ENCODE measurements at regions not wholly inside any gene's neighbourhood (a gene's known extent, or its start where the extent isn't known, plus 50 kb on each side); places are given as distances from the start of the nearest gene placed in this dataset.
"Not testable (repeated sequence)": the region's sequence is repeated elsewhere in the genome, so short reads cannot be mapped to it uniquely, and the experiment has no call there.

DNA sequence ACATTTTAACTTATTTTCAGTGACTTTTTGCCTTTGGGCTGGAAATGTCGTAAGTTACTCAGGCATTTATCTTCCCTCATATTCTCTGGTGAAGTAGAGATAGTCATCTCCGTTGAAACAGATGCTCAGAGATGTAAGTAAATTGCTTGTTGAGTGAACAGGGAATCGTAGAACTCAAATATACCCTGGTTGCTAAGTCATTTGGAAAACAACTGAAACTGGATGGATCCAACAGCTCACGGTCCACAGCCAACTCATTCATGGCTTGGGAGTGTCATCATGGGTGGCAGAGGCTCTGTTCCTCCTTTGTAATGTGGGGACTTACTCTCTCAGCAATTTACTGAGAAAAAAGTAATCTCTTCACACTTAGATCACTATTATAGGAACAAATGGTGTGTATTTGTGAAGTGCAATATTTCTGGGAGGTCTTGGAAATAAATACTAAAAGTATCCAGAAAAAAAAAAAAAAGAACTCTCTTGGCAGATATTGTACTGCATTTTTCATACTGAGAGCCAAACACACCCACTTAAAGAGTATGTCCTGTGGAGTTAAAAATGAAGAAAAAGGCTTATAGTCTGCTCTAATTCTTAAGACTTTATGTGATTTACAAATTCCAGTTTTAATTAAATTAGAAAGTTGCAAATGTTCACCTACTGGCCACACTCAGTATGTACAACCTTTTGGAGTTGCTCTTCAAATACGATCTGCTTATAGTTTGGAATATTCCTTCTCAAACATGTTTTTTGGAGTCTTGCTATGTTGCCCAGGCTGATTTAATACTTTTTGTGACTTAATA, 107.4 kb downstream of the LEPR start:
- DNase-seq: no peak

DNA sequence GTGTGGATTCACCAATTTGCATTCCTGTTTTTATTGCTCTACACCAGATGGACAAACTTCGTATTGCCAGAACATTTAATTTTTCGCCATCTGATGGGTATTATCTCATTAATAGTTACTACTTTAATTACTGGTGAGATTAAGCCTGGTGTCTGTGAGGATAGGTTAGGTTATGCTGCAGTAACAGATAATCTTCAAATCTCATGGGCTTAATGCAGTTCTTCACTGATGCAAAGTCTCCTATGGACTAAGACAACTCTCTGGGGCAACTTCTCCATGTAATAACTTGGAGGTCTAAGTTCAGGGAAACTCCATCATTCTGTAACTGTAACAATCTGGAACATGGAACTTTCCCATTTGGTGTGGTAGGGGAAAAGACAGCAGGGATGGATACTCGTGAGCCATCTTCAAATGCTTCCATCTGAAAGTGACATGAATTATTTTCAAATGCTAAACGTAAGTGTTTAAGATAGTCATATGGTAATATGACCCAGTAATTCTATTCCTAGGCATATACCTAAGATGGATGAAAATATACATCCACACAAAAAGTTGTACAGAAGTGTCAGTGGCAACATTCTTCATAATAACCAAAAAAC, 111.6 kb downstream of the LEPR start:
- no peak for DNase-seq

DNA sequence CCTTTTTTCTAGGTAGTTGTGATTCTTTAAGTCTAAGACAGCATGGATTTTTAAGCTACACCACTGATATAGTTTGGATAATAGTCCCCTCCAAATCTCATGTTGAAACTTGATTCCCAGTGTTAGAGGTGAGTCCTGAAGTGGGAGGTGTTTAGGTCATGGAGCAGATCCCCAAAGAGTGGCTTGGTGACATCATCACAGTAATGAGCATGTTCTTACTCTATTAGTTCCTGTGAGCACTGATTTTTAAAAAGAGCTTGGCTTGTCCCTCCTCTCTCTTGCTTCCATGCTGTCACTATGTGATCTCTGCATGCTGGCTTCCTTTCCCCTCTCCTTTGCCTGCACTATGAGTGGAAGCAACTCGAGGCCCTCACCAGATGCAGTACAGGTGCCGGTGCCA, 115.5 kb downstream of the LEPR start:
- no peak for DNase-seq

DNA sequence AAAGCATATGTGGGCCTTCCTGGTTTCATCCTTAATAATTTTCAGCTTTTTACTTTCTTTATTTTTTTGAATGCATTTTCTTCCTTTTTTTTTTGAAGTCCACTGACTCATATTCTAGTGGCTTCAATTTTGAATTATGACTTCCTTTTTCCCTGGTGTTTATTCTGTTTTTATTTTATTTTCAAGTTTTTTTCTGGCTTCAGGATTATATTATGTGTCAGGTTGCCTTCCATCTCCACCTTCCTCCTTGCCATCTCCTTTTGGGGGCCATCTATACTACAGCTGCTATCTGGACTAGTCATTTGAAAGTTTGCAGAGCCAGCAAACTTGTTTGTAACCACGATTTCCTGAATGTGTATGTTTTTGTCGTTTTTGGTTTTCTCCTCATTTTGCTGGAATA, 117.6 kb downstream of the LEPR start:
- no peak for DNase-seq

DNA sequence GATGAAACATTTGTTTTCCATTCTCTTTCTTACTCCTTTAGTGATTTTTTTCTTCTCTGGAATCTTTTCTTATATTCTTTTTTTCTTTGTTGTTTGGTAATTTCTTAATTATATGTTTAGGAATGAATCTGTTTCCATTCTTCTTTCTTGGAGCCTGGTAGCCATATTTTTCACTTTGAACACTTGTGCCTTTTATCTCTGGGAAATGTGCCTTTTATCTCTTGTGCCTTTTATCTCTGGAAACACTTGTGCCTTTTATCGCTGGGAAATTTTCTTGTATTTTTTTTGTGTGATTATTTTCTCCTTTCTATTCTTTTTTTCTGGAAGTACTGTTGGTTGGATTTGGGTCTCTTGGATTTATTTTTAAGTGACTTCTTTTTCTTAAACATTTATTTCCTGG, 118.2 kb downstream of the LEPR start:
- DNase-seq: no peak

DNA sequence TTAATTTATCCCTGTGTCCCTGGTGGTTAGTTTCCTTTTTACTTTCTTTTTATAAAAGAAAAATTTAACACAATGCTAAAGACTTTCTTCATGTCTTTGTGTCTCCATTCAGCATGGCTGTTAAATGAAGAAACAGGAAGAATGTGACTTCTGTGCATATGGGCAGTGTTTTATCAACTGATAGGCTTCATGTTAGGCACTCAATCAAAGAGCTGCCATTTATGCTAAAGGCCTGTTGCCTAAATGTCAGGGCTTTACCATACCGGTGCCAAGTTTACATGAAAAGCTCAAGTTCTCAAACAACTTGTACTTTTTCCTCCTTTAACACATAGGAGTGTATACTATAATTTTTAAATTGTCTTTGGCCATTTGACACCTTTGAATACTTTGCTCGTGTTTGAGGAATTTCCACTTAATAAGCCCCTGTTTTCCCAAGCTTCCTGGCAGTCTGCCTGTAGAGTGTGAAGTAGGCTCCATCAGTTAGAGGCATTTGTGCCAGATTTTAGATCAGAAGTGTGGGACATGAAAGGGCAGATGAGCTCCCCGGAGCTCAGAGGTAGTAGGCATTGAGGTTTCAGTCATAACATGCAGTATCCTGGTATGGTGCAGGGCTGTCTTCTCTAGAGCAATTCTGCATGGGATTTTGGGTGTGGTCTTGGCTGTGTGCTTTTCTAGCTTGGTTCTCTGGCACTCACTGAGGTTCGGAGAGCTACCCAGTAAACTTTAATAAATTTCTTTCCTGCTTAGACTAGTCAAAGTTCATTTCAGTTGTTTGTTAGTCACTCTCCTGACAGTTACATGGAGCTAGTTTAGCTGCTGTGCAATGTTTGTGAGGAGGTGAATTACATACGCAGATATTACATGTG, 119.0 kb downstream of the LEPR start:
- no peak for DNase-seq

DNA sequence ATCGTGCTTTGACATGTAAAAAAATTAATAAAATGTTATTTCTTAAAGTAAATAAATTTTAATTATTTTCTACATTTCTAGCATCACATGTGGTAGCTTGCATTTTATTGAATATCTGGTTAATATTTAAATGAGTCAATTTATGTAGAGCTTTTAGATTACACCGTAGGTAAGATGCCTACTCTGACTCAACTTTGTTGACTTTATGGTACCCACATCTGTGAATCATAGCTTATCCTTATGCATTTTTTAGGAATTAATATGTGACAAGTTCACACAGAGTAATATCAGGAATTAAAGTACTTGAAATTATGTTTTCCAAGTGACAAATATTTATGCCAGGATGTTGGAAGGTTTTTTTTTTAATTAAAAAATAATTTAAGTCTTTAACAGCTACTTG, 120.7 kb downstream of the LEPR start:
- DNase-seq: no peak

DNA sequence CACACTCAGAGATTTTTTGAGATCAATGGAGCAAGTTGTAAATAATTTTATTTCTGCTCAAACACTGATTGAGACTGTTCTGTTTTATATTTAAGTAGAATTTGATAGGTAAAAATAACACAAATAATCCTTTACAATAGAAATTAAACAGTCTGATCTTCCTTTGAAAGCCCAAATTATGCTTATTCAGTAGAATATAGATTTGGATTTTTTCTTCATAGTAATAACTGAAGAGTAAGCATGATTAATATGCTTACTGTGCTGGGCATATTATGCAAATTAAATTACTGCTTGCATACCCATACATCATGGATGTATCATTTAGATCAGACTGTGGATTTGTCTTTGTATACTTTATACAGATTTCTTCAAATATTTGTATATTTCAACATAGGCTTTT, 121.4 kb downstream of the LEPR start:
- no peak for DNase-seq

DNA sequence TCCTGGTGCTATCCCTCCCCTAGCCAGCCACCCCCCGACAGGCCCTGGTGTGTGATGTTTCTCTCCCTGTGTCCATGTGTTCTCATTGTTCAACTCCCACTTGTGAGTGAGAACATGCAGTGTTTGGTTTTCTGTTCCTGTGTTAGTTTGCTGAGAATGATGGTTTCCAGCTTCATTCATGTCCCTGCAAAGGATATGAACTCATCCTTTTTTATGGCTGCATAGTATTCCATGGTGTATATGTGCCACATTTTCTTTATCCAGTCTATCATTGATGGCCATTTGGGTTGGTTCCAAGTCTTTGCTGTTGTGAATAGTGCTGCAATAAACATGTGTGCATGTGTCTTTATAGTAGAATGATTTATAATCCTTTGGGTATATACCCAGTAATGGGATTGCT, 122.1 kb downstream of the LEPR start:
- DNase-seq: not testable (repeated sequence)

DNA sequence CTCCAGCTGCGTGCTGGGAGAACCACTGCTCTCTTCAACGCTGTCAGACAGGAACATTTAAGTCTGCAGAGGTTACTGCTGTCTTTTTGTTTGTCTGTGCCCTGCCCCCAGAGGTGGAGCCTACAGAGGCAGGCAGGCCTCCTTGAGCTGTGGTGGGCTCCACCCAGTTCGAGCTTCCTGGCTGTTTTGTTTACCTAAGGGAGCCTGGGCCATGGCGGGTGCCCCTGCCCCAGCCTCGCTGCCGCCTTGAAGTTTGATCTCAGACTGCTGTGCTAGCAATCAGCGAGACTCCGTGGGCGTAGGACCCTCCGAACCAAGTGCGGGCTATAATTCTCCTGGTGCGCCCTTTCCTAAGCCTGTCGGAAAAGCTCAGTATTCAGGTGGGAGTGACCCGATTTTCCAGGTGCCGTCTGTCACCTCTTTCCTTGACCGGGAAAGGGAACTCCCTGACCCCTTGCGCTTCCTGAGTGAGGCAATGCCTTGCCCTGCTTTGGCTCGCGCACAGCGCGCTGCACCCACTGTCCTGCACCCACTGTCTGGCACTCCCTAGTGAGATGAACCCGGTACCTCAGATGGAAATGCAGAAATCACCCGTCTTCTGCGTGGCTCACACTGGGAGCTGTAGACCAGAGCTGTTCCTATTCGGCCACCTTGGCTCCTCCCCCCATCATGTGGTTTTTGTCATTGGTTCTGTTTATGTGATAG, 130.0 kb downstream of the LEPR start:
- DNase-seq: not testable (repeated sequence)

DNA sequence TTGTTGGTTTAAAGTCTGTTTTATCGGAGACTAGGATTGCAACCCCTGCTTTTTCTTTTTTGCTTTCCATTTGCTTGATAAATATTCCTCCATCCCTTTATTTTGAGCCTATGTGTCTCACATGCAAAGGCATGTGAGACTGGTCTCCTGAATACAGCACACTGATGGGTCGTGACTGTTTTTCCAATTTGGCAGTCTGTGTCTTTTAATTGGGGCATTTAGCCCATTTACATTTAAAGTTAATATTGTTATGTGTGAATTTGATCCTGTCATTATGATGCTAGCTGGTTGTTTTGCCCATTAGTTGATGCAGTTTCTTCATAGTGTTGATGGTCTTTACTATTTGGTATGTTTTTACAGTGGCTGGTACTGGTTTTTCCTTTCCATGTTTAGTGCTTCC, 132.0 kb downstream of the LEPR start:
- DNase-seq: not testable (repeated sequence)

DNA sequence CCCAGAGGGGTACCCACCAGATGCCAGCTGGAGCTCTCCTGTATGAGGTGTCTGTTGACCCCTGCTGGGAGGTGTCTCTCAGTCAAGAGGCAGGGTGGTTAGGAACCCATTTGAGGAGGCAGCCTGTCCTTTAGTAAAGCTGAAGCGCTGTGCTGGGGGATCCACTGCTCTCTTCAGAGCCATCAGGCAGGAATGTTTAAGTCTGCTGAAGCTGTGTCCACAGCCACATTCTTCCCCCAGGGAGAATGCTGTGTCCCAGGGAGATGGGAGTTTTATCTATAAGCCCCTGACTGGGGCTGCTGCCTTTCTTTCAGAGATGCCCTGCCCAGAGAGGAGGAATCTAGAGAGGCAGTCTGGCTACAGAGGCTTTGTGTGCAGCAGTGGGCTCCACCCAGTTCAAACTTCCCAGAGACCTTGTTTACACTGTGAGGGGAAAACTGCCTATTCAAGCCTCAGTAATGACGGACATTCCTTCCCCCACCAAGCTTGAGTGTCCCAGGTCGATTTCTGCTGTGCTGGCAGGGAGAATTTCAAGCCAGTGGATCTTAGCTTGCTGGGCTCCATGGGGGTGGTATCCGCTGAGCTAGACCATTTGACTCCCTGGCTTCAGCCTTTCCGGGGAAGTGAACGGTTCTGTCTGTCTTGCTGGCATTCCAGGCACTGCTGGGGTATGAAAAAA, 133.8 kb downstream of the LEPR start:
- not testable (repeated sequence) for DNase-seq

DNA sequence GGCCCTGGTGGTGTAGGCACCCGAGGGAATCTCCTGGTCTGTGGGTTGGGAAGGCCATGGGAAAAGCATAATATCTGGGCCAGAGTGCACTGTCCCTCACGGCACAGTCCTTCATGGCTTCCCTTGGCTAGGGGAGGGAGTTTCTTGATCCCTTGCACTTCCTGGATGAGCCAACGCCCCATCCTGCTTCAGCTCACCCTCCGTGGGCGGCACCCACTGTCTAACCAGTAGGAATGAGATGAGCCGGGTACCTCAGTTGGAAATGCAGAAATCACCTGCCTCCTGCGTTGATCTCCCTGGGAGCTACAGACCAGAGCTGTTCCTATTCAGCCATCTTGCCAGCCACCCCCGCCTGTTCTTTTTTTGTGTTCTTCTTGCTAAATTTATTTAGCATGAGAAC, 134.4 kb downstream of the LEPR start:
- DNase-seq: no peak

DNA sequence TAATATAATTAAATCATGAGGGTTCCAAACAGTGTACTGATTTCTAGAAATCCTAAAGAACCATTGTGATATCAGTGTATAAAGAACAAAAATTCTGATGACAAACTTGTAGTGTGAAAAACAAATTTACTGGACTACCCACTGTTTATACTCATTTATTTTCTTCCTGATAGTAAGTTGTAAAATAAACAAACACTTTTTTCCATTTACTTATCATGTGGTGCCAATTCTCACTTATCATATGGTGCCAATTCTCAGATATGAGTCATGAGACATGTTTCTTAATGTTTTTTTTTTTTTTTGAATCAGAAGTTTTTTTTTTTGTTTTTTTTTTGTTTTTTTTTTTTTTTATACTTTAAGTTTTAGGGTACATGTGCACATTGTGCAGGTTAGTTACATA, 137.7 kb downstream of the LEPR start:
- no peak for DNase-seq

DNA sequence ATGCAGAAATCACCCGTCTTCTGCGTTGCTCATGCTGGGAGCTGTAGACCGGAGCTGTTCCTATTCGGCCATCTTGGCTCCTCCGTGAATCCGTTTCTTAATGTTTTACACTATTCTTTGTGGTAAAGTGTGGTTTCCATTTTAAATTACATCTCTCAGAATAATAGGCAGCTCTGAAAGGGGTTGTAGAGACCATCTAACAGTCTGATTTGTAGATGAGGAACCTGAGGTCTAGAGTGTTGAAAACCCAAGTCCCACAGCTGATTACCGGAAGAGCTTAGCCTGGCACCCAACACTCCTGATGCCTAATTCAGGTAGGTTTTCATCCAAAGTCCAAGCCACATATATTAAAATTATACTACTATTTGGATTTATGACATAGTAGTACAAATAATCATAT, 144.0 kb downstream of the LEPR start:
- DNase-seq: no peak

DNA sequence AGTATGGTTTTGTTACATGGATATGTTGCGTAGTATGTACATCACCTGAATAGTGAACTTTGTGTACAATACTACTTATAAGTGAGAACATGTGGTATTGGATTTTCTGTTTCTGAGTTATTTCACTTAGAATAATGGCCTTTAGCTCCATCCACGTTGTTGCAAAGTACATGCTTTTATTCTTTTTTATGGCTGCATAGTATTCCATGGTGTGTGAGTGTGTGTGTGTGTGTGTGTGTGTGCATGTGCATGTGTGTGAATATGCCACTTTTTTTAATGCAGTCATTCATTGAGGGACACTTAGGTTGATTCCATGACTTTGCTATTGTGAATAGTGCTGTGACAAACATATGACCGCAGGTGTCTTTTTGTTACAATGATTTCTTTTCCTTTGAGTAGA, 147.8 kb downstream of the LEPR start:
- DNase-seq: no peak

DNA sequence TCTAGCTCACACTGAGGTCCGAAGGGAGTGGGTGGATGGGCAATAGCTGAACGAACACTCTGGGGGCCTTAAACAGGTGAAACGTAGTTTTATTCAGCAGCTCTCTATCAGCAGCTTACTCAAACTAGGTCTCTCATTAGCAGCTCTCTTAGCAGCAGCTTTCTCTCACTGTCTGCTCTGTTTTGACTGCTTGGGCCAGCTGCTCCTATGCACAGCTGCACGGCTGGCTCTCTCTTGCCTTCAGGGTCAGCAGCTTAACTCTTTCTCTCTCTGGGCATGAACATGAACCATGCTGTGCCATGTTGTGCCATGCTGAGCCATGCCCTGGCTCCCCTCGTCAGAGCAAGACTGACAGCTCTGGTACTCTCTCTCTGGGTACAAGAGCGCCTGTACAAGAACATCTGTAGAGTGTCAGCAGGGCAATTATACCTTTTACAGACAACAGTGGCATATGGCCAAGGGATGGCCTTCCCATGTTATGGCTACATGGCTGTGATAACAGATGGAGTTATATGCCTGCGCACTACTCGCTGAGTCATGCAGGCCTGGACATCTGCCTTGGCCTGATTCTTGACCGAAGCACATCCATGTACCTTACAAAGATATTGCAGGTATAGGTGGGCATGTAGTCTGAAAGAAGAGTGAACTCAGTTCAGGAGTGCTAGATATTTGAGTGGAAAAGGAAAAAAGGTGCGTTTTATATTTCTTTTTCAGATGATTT, 152.4 kb downstream of the LEPR start:
- no peak for DNase-seq

DNA sequence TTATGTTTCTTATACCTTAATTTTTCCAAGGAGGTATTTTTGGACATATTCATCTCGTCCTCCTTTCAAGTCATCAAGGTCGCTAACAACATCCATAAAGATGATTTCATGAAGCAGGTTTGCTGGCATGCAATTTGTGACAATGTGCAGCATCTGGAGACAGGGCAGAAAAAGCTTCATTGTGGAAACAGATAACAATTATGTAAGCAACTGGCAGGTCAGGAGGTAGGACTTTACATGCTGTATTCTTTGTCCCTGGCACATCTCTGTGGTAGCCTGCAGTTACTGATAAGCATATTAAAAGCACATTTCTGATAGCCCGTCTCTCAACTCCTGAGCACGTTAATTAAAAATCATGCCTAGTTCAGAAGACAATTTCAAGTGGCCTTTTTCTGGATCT, 156.8 kb downstream of the LEPR start:
- DNase-seq: no peak

DNA sequence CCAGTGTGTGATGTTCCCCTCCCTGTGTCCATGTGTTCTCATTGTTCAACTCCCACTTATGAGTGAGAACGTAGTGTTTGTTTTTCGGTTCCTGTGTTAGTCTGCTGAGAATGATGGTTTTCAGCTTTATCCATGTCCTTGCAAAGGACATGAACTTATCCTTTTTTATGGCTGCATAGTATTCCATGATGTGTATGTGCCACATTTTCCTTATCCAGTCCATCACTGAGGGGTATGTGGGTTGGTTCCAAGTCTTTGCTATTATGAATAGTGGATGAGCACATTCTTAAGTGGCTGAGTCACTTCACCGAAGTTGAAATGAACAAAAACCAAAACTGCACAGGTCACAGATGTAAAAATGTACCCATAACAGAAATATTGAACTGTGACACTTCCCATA, 157.5 kb downstream of the LEPR start:
- DNase-seq: not testable (repeated sequence)

DNA sequence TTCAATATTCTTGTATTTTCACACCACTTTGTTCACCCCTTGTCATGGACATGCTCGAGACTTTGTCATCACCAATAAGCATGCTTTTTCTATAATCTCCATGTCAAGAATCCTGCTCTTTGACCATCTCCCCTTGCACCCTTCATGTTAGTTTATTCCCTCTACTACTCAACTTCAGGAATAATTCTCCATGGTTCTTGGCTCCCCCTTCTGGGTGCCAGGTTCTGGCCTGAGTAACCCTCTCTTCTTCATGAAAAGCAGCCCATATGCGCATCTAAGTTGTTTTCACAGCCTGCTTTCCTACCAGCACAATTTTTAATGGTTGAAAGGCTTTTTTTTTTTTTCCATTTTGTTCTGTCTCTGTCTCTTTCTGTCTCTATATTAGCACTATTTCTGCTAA, 160.7 kb downstream of the LEPR start:
- no peak for DNase-seq

DNA sequence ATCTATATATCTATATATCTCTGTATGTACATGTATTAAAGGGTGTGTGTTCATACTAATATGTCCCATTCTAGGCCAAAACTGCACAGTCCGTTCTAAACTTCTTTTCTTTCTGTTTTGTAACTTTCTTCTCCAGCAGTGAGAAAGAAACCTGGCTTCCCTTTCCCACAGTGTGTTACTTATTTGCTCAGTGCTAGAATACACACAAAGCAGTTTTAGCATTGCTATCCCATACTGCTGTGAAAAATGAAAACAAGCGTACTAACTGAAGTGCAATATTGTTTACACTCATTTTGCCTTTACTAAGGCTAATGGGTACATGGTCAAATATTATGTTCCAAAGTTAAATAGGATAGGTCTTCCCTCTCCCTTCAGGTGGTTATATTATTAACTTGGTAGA, 163.9 kb downstream of the LEPR start:
- DNase-seq: no peak

DNA sequence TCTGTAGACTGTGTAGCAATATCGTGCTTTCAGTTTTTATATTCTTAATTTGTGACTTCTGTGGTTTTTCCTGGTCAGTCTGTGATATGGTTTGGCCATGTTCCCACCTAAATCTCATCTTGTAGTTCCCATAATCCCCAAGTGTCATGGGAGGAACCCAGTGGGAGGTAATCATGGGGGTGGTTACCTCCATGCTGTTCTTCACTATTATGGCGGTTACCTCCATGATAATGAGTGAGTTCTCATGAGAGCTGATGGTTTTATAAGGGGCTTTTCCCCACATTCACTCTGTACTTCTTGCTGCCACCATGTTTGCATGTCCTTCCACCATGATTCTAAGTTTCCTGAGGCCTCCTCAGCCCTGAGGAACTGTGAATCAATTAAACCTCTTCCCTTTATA, 169.8 kb downstream of the LEPR start:
- no peak for DNase-seq
